ENCODE measurements at regions not wholly inside any gene's neighbourhood (a gene's known extent, or its start where the extent isn't known, plus 50 kb on each side); places are given as distances from the start of the nearest gene placed in this dataset.

- Histone ChIP-seq H3K36me3 (no peaks in the 10 kb centered on the region), H3K4me1 (no peaks in the 10 kb centered on the region), H3K27me3 (peaks cover 0 to 20% (median 0%) of the 10 kb centered on the region in 3 donors), H3K4me3 (no peak overlapping the region), H3K9me3 (peaks cover 0 to 5% (median 1%) of the 10 kb centered on the region in 4 donors), H3K27ac (no peak overlapping the region)
- 81 to 95% (median 90%) methylated on average over 5 of the region's 5 CpGs for WGBS, 5 donors
- intact Hi-C loops (cut with DNase I; ENCODE audit: low total_unique reads): no loop called here
- TF ChIP-seq POLR2A (IDR thresholded peaks at IDR 0.05) (no peak), EP300 (IDR thresholded peaks at IDR 0.05) (no peak), CTCF (IDR thresholded peaks at IDR 0.05) (no peak), POLR2AphosphoS5 (IDR thresholded peaks at IDR 0.05) (no peak)
- no peak for DNase-seq
These were observed 165.5 kb upstream of the DIO3 start for GRCh38 chr14:101395779-101396178.

- TF ChIP-seq EP300 (IDR thresholded peaks at IDR 0.05) (no peak), POLR2A (IDR thresholded peaks at IDR 0.05) (no peak), POLR2AphosphoS5 (IDR thresholded peaks at IDR 0.05) (no peak), CTCF (IDR thresholded peaks at IDR 0.05) (no peak)
- Histone ChIP-seq H3K36me3 (no peaks in the 10 kb centered on the region), H3K4me1 (no peaks in the 10 kb centered on the region), H3K27ac (no peak overlapping the region), H3K9me3 (peaks cover 0 to 4% (median 1%) of the 10 kb centered on the region in 4 donors), H3K27me3 (peaks cover 0 to 28% (median 0%) of the 10 kb centered on the region in 3 donors), H3K4me3 (no peak overlapping the region)
- DNase-seq: no peak
- intact Hi-C loops (cut with DNase I; ENCODE audit: low total_unique reads): no loop called here
- WGBS, 5 donors: 92 to 95% (median 93%) methylated on average over 12 of the region's 12 CpGs
These were observed 164.1 kb upstream of the DIO3 start for GRCh38 chr14:101397206-101397605.

GRCh38 chr14:101398011-101398410 is 163.3 kb upstream of the DIO3 start:
- H3K4me3 ChIP-seq: no peak overlapping the region
- WGBS, 5 donors: 70 to 83% (median 74%) methylated on average over 14 of the region's 14 CpGs
- TF ChIP-seq CTCF (IDR thresholded peaks at IDR 0.05) (no peak), POLR2A (IDR thresholded peaks at IDR 0.05) (no peak), EP300 (IDR thresholded peaks at IDR 0.05) (no peak), POLR2AphosphoS5 (IDR thresholded peaks at IDR 0.05) (no peak)
- intact Hi-C loops (cut with DNase I; ENCODE audit: low total_unique reads): no loop called here
- DNase-seq: no peak
- no peaks in the 10 kb centered on the region for H3K36me3 ChIP-seq
- H3K9me3 ChIP-seq: no peaks in the 10 kb centered on the region
- H3K27me3 ChIP-seq: peaks cover 0 to 36% (median under 1%) of the 10 kb centered on the region in 3 donors
- no peak overlapping the region for H3K27ac ChIP-seq
- no peaks in the 10 kb centered on the region for H3K4me1 ChIP-seq

GRCh38 chr14:101399737-101400517 is 161.4 kb upstream of the DIO3 start:
- Histone ChIP-seq H3K36me3 (no peaks in the 10 kb centered on the region), H3K27ac (no peak overlapping the region), H3K4me3 (no peak overlapping the region), H3K4me1 (no peaks in the 10 kb centered on the region), H3K9me3 (no peaks in the 10 kb centered on the region), H3K27me3 (peaks cover 0 to 42% (median 3%) of the 10 kb centered on the region in 3 donors)
- intact Hi-C loops (cut with DNase I; ENCODE audit: low total_unique reads): no loop called here
- WGBS, 5 donors: 82 to 92% (median 87%) methylated on average over 4 to 5 of the region's 5 CpGs
- no peak for TF ChIP-seq EP300 (IDR thresholded peaks at IDR 0.05)
- TF ChIP-seq POLR2AphosphoS5 (IDR thresholded peaks at IDR 0.05): no peak
- TF ChIP-seq POLR2A (IDR thresholded peaks at IDR 0.05): no peak
- TF ChIP-seq CTCF (IDR thresholded peaks at IDR 0.05): no peak
- peak in 1 of 2 donors; percentile 48 for DNase-seq
